ENCODE measurements at regions not wholly inside any gene's neighbourhood (a gene's known extent, or its start where the extent isn't known, plus 50 kb on each side); places are given as distances from the start of the nearest gene placed in this dataset.

GRCh38 chr12:125408718-125409117, 343.5 kb downstream of the AACS start:
- H3K27ac ChIP-seq (ENCODE audit: insufficient read depth, low read depth, low read length): no peak overlapping the region
- dilution Hi-C loops (cut with MboI; ENCODE audit: extremely low pct_ligation_motif_present, low sequenced_read_pairs) (no loop called here), intact Hi-C loops (cut with micrococcal nuclease) (no loop called here)
- no peak overlapping the region for H3K4me2 ChIP-seq (ENCODE audit: insufficient read depth, low read length)
- H3K36me3 ChIP-seq (ENCODE audit: control insufficient read depth in 2 of 2, extremely low read depth in 1 of 2, insufficient read depth in 2 of 2, low read length in 2 of 2): no peaks in the 10 kb centered on the region
- H4K20me1 ChIP-seq (replicated peaks; ENCODE audit: control insufficient read depth, extremely low read depth, insufficient read depth, low read length): no peaks in the 10 kb centered on the region
- no peak for TF ChIP-seq POLR2A (IDR thresholded peaks at IDR 0.05; ENCODE audit: low read depth, low read length)
- no peak for TF ChIP-seq EZH2 (IDR thresholded peaks at IDR 0.05; ENCODE audit: borderline replicate concordance, low read depth, low read length, severe bottlenecking)
- TF ChIP-seq POLR2AphosphoS5 (IDR thresholded peaks at IDR 0.05; ENCODE audit: insufficient read depth, low read depth, low read length): no peak
- no peak for TF ChIP-seq MAX (IDR thresholded peaks at IDR 0.05; ENCODE audit: insufficient read depth, insufficient read length)
- TF ChIP-seq FOS (IDR thresholded peaks at IDR 0.05; ENCODE audit: borderline replicate concordance, insufficient read depth, low read length): no peak
- no peak for TF ChIP-seq MYC (IDR thresholded peaks at IDR 0.05; ENCODE audit: low read depth, low read length)
- no peak for TF ChIP-seq JUN (IDR thresholded peaks at IDR 0.05; ENCODE audit: borderline replicate concordance, insufficient read depth, insufficient read length, low read depth)
- TF ChIP-seq CTCF (IDR thresholded peaks at IDR 0.05; ENCODE audit: extremely low read depth in 1 of 2, insufficient read depth in 1 of 2, low read depth in 1 of 2, low read length in 2 of 2): no peak
- no peak for TF ChIP-seq GATA2 (IDR thresholded peaks at IDR 0.05; ENCODE audit: insufficient read depth, insufficient read length, low read depth, low read length)
- DNase-seq (ENCODE audit: low read depth, low spot score) (no peak), FAIRE-seq (no peak)
- H3K4me1 ChIP-seq (ENCODE audit: control insufficient read depth, extremely low read depth, insufficient read depth, low read length): no peaks in the 10 kb centered on the region
- no peaks in the 10 kb centered on the region for H3K79me2 ChIP-seq (ENCODE audit: control insufficient read depth, insufficient read depth, low read length)
- ChIA-PET POLR2A (no interaction called here), CTCF (no interaction called here)
- no TSS peak for BruUV-seq (replicated peaks)
- no peak overlapping the region for H3K4me3 ChIP-seq (replicated peaks in 1 of 3; ENCODE audit: insufficient read depth in 1 of 3, low read depth in 1 of 3, low read length in 3 of 3)
- no peaks in the 10 kb centered on the region for H3K9me1 ChIP-seq (replicated peaks; ENCODE audit: control insufficient read depth, extremely low read depth, insufficient read depth, low read length)
- H3K27me3 ChIP-seq (ENCODE audit: control insufficient read depth in 2 of 2, insufficient read depth in 2 of 2, low read length in 2 of 2): no peaks in the 10 kb centered on the region
- H3K9ac ChIP-seq (replicated peaks; ENCODE audit: extremely low read depth, insufficient read depth, low read length): no peak overlapping the region
- no peaks in the 10 kb centered on the region for H3K9me3 ChIP-seq (replicated peaks; ENCODE audit: control insufficient read depth, insufficient read depth, low read length)
- H2AFZ ChIP-seq (ENCODE audit: low read depth, low read length): no peak overlapping the region

Data from endothelial cell of umbilical vein (primary cell).